ENCODE measurements at regions not wholly inside any gene's neighbourhood (a gene's known extent, or its start where the extent isn't known, plus 50 kb on each side); places are given as distances from the start of the nearest gene placed in this dataset.

- no peak for DNase-seq (ENCODE audit: low read depth)
- no peak for TF ChIP-seq CTCF (IDR thresholded peaks at IDR 0.05; ENCODE audit: insufficient read depth, low read length, severe bottlenecking)
- Histone ChIP-seq H3K27me3 (ENCODE audit: control insufficient read depth, insufficient read depth, low read length) (no peaks in the 10 kb centered on the region), H3K36me3 (ENCODE audit: control insufficient read depth, insufficient read depth, low read length) (no peaks in the 10 kb centered on the region), H3K4me3 (ENCODE audit: low read depth, low read length) (no peak overlapping the region)
- FAIRE-seq, result no peak
Observed at GRCh38 chr18:39168723-39169122, 1603.1 kb upstream of the CELF4 start.

- H3K36me3 ChIP-seq (ENCODE audit: control insufficient read depth, insufficient read depth, low read length), result no peaks in the 10 kb centered on the region
- FAIRE-seq, result no peak
Observed at GRCh38 chr18:39167990-39168389, 1602.4 kb upstream of the CELF4 start.

GRCh38 chr18:39166776-39167175, 1601.2 kb upstream of the CELF4 start:
- FAIRE-seq (no peak), DNase-seq (ENCODE audit: low read depth) (no peak)
- H3K4me3 ChIP-seq (ENCODE audit: low read depth, low read length), result no peak overlapping the region
- H3K36me3 ChIP-seq (ENCODE audit: control insufficient read depth, insufficient read depth, low read length), result no peaks in the 10 kb centered on the region
- no peaks in the 10 kb centered on the region for H3K27me3 ChIP-seq (ENCODE audit: control insufficient read depth, insufficient read depth, low read length)
- TF ChIP-seq CTCF (IDR thresholded peaks at IDR 0.05; ENCODE audit: insufficient read depth, low read length, severe bottlenecking), result no peak

More at GRCh38 chr18:39167990-39168389, 1602.4 kb upstream of the CELF4 start:
- no peak overlapping the region for H3K4me3 ChIP-seq (ENCODE audit: low read depth, low read length)
- H3K27me3 ChIP-seq (ENCODE audit: control insufficient read depth, insufficient read depth, low read length), result no peaks in the 10 kb centered on the region
- DNase-seq (ENCODE audit: low read depth), result no peak
- TF ChIP-seq CTCF (IDR thresholded peaks at IDR 0.05; ENCODE audit: insufficient read depth, low read length, severe bottlenecking), result no peak

GRCh38 chr18:39162013-39162827, 1596.6 kb upstream of the CELF4 start:
- no peak for TF ChIP-seq CTCF (IDR thresholded peaks at IDR 0.05; ENCODE audit: insufficient read depth, low read length, severe bottlenecking)
- DNase-seq (ENCODE audit: low read depth), result no peak
- no peak for FAIRE-seq
- Histone ChIP-seq H3K4me3 (ENCODE audit: low read depth, low read length) (no peak overlapping the region), H3K36me3 (ENCODE audit: control insufficient read depth, insufficient read depth, low read length) (no peaks in the 10 kb centered on the region), H3K27me3 (ENCODE audit: control insufficient read depth, insufficient read depth, low read length) (no peaks in the 10 kb centered on the region)

- no peak for TF ChIP-seq CTCF (IDR thresholded peaks at IDR 0.05; ENCODE audit: insufficient read depth, low read length, severe bottlenecking)
- no peak overlapping the region for H3K4me3 ChIP-seq (ENCODE audit: low read depth, low read length)
- H3K36me3 ChIP-seq (ENCODE audit: control insufficient read depth, insufficient read depth, low read length), result no peaks in the 10 kb centered on the region
- DNase-seq (ENCODE audit: low read depth) (no peak), FAIRE-seq (no peak)
- no peaks in the 10 kb centered on the region for H3K27me3 ChIP-seq (ENCODE audit: control insufficient read depth, insufficient read depth, low read length)
Observed at GRCh38 chr18:39149211-39149806, 1583.7 kb upstream of the CELF4 start.

Data from bronchial epithelial cell (primary cell).